Esophagus (tissue), 2 donors: ENCODE measurements at regions not wholly inside any gene's neighbourhood (a gene's known extent, or its start where the extent isn't known, plus 50 kb on each side); places are given as distances from the start of the nearest gene placed in this dataset.
"Not testable (repeated sequence)": the region's sequence is repeated elsewhere in the genome, so short reads cannot be mapped to it uniquely, and the experiment has no call there.

Experiments used
- H3K27ac ChIP-seq, 2 donors: one replicate each; pipeline ENCODE4 v1.5.1; 2013; ENCODE audit warnings: low read depth in 2 of 2, mild to moderate bottlenecking in 2 of 2, inconsistent platforms in 1 of 2, low read length in 1 of 2, moderate library complexity in 1 of 2
- H3K27me3 ChIP-seq, 2 donors: one replicate each; pipeline ENCODE4 v1.6.1; 2013; ENCODE audit warnings: low read length in 2 of 2, control low read depth in 1 of 2, mild to moderate bottlenecking in 1 of 2; ENCODE audit not compliant: insufficient read depth in 2 of 2, control insufficient read depth in 1 of 2
- H3K36me3 ChIP-seq, 2 donors: one replicate each; pipeline ENCODE4 v1.6.1; 2013; ENCODE audit warnings: low read length in 1 of 2; ENCODE audit not compliant: control insufficient read depth in 2 of 2, insufficient read depth in 2 of 2
- H3K4me1 ChIP-seq, 2 donors: one replicate each; pipeline ENCODE4 v1.6.1; 2013; ENCODE audit warnings: low read length in 1 of 2; ENCODE audit not compliant: control insufficient read depth in 2 of 2, insufficient read depth in 2 of 2
- H3K4me3 ChIP-seq, 2 donors: one replicate each; pipeline ENCODE4 v1.5.1; 2013; ENCODE audit warnings: low read length in 2 of 2, mild to moderate bottlenecking in 2 of 2, low read depth in 1 of 2, moderate library complexity in 1 of 2
- H3K9me3 ChIP-seq, 2 donors: one replicate each; pipeline ENCODE4 v1.6.1; 2013; ENCODE audit warnings: mild to moderate bottlenecking in 2 of 2, low read depth in 1 of 2, low read length in 1 of 2, moderate library complexity in 1 of 2; ENCODE audit not compliant: control insufficient read depth in 2 of 2, insufficient read depth in 1 of 2
- WGBS, 2 donors: extraction: QIAGEN DNeasy Blood & Tissue Kit; methylation state at CpG; one replicate each; pipeline ENCODE4 v1.1.7; 2013; 5-methylcytosine and 5-hydroxymethylcytosine counted together
- donor health status: healthy with polysubstance abuse.
- donor health status: Bipolar disorder and iron deficiency.

- Histone ChIP-seq H3K4me3 (no peak overlapping the region), H3K36me3 (no peaks in the 10 kb centered on the region), H3K27me3 (no peaks in the 10 kb centered on the region), H3K4me1 (no peaks in the 10 kb centered on the region), H3K27ac (no peak overlapping the region), H3K9me3 (no peaks in the 10 kb centered on the region)
- WGBS, 2 donors: 47 to 60% methylated on average over 4 of the region's 4 CpGs
Observed at GRCh38 chr5:36452424-36453006, 150.8 kb upstream of the RANBP3L start.

GRCh38 chr5:36457511-36458270 is 148.7 kb upstream of the SLC1A3 start:
- WGBS, 2 donors: 65 to 72% methylated on average over 3 of the region's 3 CpGs
- no peak overlapping the region for H3K27ac ChIP-seq

GRCh38 chr5:36458746-36459145 is 147.7 kb upstream of the SLC1A3 start:
- 43% methylated on average over 3 of the region's 3 CpGs for WGBS, 2 donors
- Histone ChIP-seq H3K27ac (no peak overlapping the region), H3K4me3 (no peak overlapping the region), H3K4me1 (no peaks in the 10 kb centered on the region), H3K36me3 (no peaks in the 10 kb centered on the region), H3K27me3 (no peaks in the 10 kb centered on the region), H3K9me3 (no peaks in the 10 kb centered on the region)

More at GRCh38 chr5:36457511-36458270, 148.7 kb upstream of the SLC1A3 start:
- no peak overlapping the region for H3K4me3 ChIP-seq
- no peaks in the 10 kb centered on the region for H3K9me3 ChIP-seq
- no peaks in the 10 kb centered on the region for H3K27me3 ChIP-seq
- no peaks in the 10 kb centered on the region for H3K36me3 ChIP-seq
- H3K4me1 ChIP-seq: no peaks in the 10 kb centered on the region

- no peak overlapping the region for H3K4me3 ChIP-seq
- WGBS, 2 donors: 47 to 54% methylated on average over 5 of the region's 5 CpGs
- H3K27ac ChIP-seq: no peak overlapping the region
- H3K9me3 ChIP-seq: no peaks in the 10 kb centered on the region
- H3K4me1 ChIP-seq: no peaks in the 10 kb centered on the region
- no peaks in the 10 kb centered on the region for H3K27me3 ChIP-seq
- no peaks in the 10 kb centered on the region for H3K36me3 ChIP-seq
Observed at GRCh38 chr5:36459176-36460135, 146.9 kb upstream of the SLC1A3 start.

GRCh38 chr5:36462295-36463021 is 143.9 kb upstream of the SLC1A3 start:
- no peaks in the 10 kb centered on the region for H3K36me3 ChIP-seq
- no peaks in the 10 kb centered on the region for H3K4me1 ChIP-seq
- 49 to 52% methylated on average over 5 of the region's 5 CpGs for WGBS, 2 donors
- H3K4me3 ChIP-seq: no peak overlapping the region
- H3K27ac ChIP-seq: no peak overlapping the region
- H3K27me3 ChIP-seq: no peaks in the 10 kb centered on the region
- H3K9me3 ChIP-seq: no peaks in the 10 kb centered on the region

GRCh38 chr5:36475942-36476341 is 130.5 kb upstream of the SLC1A3 start:
- H3K36me3 ChIP-seq, H3K9me3 ChIP-seq, H3K27me3 ChIP-seq, H3K27ac ChIP-seq, H3K4me3 ChIP-seq, H3K4me1 ChIP-seq: not testable (repeated sequence)
- WGBS, 2 donors: 96 to 98% methylated on average over 2 of the region's 2 CpGs

GRCh38 chr5:36478646-36479317 is 127.6 kb upstream of the SLC1A3 start:
- WGBS, 2 donors: 71 to 72% methylated on average over 7 of the region's 7 CpGs
- Histone ChIP-seq H3K36me3 (no peaks in the 10 kb centered on the region), H3K4me3 (no peak overlapping the region)

GRCh38 chr5:36481454-36482120 is 124.8 kb upstream of the SLC1A3 start:
- Histone ChIP-seq H3K4me3 (no peak overlapping the region), H3K27ac (peak overlapping the region in 1 of 2 donors; percentile 1), H3K4me1 (no peaks in the 10 kb centered on the region), H3K36me3 (no peaks in the 10 kb centered on the region), H3K9me3 (no peaks in the 10 kb centered on the region), H3K27me3 (no peaks in the 10 kb centered on the region)
- 45 to 59% methylated on average over 5 of the region's 5 CpGs for WGBS, 2 donors

More at GRCh38 chr5:36478646-36479317, 127.6 kb upstream of the SLC1A3 start:
- Histone ChIP-seq H3K27me3 (no peaks in the 10 kb centered on the region), H3K27ac (no peak overlapping the region), H3K9me3 (no peaks in the 10 kb centered on the region), H3K4me1 (no peaks in the 10 kb centered on the region)
